Mononuclear cell (primary cell): ENCODE measurements at regions not wholly inside any gene's neighbourhood (a gene's known extent, or its start where the extent isn't known, plus 50 kb on each side); places are given as distances from the start of the nearest gene placed in this dataset.
"Not testable (repeated sequence)": the region's sequence is repeated elsewhere in the genome, so short reads cannot be mapped to it uniquely, and the experiment has no call there.

Experiments
- H3K27me3 ChIP-seq: 2 replicates; pipeline ENCODE4 v1.6.0; 2011; ENCODE audit warnings: low read length, control low read depth; ENCODE audit not compliant: insufficient read depth
- H3K4me1 ChIP-seq: 2 replicates; pipeline ENCODE4 v1.5.1; 2011; ENCODE audit warnings: mild to moderate bottlenecking, low read length, control low read depth; ENCODE audit not compliant: insufficient read depth
- H3K4me3 ChIP-seq: 2 replicates; pipeline ENCODE4 v1.5.1; 2011; ENCODE audit warnings: mild to moderate bottlenecking, low read length, moderate library complexity
- H3K9me3 ChIP-seq: 2 replicates; pipeline ENCODE4 v1.5.1; 2011; ENCODE audit warnings: low read depth, mild to moderate bottlenecking, control low read depth, low read length

DNA sequence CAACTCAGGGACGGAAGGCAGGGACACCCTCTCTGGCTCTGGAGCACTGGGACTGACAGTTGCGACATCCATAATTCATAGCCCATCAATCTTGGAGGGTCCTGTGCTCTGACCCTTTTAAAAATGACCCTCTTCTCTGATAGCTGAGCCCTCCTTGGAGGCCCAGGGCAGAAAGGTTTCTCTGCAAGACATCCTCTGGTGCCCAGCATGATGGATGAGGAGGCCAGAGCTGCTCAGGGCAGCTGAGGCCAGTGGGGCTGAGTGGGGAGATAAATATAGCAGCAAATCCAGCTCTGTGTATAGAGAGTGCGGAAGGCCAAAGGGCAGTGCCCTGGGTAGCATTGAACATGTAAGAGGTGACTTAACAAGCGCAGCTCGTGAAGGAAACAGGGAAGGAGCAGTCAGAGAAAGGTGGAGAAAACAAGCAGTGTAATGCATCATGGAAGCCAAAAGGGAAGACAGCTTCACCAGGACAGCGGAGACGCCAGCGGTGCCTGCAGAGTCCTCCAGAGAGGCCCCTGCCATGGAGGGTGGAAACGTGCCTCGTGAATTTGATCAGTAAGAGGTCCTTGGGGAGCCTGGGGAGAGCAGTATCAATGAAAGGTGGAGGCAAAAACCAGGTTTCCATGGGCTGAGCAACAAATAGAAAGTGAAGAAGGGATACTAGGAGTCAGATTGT lies 50.4 kb upstream of the FMOD start:
- peaks cover 25% of the 10 kb centered on the region for H3K4me1 ChIP-seq
- H3K4me3 ChIP-seq = no peak overlapping the region
- H3K27me3 ChIP-seq = peaks cover 17% of the 10 kb centered on the region
- no peaks in the 10 kb centered on the region for H3K9me3 ChIP-seq

DNA sequence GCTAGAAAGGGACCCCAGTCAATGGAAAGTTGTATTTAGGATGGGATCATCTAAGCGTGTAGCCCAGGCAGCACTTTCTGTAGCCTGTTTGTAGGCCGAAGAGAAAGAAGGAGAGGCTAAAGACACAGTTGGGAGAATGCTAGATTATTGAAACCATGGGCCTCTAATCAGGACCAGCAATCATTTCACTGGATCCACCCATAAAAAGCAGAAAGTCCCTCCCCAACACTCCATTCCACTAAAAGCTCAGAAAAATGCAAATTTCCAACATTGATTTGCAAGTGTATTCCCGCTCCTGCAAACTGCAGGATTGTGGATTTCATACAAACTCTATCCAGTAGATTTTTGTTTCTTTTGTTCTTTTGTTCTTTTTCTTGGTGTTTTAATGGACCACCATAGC lies 51.2 kb upstream of the FMOD start:
- peaks cover 25% of the 10 kb centered on the region for H3K4me1 ChIP-seq
- peaks cover 16% of the 10 kb centered on the region for H3K27me3 ChIP-seq
- H3K4me3 ChIP-seq = no peak overlapping the region
- H3K9me3 ChIP-seq = no peaks in the 10 kb centered on the region

DNA sequence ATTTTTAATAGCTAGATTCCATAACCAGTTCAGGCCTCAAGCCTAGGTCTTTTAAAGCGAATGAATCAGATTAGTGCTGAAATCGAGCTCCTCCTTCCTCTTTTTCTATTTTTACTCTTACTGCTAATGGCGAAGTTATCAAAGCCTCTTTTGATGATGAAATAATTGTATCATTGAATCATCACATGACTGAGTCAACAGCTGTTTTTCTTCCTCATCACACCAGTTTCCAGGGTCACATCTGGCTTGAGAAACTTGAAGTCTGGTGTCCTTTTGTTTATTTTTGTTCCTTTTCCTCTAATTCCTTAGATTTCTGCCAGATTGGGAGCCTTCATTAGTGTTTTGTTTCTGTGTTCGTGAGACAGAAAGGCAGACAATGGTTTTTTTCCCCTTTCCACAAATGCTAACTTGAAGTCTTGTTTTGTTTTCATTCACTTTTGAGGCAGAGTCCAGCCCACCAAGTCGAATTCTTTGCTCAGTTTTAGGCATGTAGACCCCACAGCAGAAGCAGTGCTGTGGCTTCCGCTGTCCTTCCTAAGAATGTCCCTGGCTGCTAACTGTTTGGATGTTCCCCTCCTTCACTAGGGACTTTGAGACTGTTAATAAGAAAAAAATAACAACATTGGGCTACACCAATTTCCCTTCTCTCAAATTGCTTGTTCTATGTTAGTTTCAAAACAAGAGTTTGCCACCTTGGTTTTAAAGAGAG lies 51.9 kb upstream of the FMOD start:
- no peak overlapping the region for H3K4me3 ChIP-seq
- peaks cover 10% of the 10 kb centered on the region for H3K27me3 ChIP-seq
- no peaks in the 10 kb centered on the region for H3K9me3 ChIP-seq
- H3K4me1 ChIP-seq = peaks cover 25% of the 10 kb centered on the region

DNA sequence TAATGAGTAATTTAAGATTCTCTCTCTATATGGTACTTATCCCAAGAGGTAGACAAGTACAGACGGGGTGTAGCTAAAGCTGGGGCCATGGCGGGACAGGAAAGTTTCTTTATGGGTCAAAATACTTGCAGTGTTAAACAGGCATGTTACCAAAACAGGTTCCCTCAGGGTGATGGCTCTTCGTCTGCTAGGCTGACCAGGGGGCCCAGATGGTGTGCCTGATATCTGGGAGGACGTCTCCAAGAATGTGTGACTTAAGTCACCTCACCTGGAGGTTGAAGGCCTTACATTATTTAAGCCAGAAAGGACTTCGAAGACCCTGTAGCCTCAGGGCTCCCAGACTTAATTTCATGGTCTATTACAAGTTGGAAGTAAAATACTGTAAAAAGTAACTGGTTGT lies 52.7 kb upstream of the FMOD start:
- peaks cover 2% of the 10 kb centered on the region for H3K27me3 ChIP-seq
- peaks cover 29% of the 10 kb centered on the region for H3K4me1 ChIP-seq
- H3K9me3 ChIP-seq = no peaks in the 10 kb centered on the region
- no peak overlapping the region for H3K4me3 ChIP-seq

DNA sequence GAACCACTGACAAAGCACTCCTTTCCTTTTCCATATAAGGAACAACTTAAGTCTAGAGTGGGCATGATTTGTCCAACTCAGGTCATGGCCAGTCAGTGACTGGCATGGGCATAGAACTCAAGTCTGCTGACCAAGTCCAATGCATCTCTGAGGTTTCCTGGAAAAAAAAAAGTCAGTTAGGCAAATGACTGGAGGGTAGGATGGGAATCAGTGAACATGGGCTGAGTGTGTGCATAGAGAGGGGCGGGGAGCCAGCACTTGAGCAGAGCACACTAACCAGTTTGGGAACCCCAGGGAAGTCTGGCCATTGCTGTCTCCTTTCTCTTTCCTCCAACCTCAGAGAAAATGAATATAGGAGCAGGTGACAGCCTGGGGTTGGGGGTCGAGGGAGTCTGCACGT lies 53.6 kb upstream of the FMOD start:
- H3K27me3 ChIP-seq = no peaks in the 10 kb centered on the region
- no peak overlapping the region for H3K4me3 ChIP-seq
- peaks cover 38% of the 10 kb centered on the region for H3K4me1 ChIP-seq
- no peaks in the 10 kb centered on the region for H3K9me3 ChIP-seq

DNA sequence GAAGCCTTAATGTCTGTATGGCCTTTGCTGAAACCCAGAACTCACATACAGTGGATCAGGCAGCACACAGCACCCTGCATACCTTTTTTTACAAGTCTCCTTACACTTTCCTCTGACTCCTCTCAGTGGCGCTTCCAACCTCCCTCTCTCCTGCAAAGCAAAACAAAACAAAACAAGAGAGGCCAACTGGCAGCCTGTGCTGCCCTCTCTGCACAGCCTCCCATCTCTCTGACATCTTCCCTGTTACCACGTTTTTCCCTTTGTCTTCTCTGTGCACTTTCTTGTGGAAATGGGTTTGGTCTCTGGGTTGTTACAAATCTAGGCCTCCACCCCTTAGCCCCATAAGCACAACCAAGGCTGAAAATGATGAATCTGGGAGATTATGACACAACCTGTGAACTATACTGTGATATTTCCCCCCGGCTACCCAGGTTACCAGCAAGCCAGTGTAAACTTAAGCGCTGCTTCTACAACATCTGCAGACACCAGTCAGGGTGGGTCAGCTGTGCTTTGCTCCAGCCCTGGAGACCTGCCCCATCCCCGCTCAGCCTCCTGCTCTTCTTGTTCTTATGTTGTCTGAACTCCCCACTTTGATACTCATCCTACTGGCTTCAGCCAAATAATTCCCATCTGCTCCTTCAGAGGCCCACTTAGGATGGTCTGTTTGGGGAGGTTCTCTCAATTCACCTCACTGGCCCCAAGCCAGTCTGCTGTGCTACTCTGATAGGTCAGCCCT lies 54.9 kb upstream of the FMOD start:
- Histone ChIP-seq H3K9me3 (no peaks in the 10 kb centered on the region), H3K27me3 (no peaks in the 10 kb centered on the region), H3K4me3 (no peak overlapping the region)

DNA sequence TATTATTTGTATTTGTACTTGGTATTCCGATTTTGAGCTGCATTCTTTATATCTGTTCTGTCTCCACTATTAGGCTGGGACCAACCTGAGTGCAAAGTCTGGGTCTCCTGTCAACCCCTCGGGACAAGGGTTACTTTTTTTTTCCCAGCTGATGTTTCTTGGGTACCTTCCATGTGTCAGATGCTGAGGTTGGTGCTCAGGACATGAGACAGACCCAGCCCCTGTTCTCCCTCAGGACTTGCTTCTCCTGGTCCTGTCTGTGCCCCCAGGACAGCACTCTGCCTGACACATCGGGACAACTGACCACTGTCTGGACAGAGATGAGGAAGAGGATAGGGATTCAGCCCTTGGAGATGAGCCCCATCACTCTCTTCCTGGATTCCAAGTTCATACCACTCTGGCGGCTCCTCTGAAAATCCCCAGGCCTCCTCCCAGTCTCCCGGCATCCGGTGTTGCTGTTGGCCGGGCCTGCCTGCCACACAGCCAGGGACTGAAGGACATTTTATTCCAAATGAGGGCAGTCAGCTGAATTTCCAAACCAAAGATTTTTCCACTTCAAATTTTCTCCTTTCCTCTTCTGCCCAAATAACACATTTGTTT lies 55.6 kb upstream of the FMOD start:
- no peaks in the 10 kb centered on the region for H3K27me3 ChIP-seq
- H3K4me1 ChIP-seq = peaks cover 53% of the 10 kb centered on the region
- H3K9me3 ChIP-seq = no peaks in the 10 kb centered on the region
- H3K4me3 ChIP-seq = no peak overlapping the region

More for the DNA sequence above, 54.9 kb upstream of the FMOD start:
- peaks cover 52% of the 10 kb centered on the region for H3K4me1 ChIP-seq

DNA sequence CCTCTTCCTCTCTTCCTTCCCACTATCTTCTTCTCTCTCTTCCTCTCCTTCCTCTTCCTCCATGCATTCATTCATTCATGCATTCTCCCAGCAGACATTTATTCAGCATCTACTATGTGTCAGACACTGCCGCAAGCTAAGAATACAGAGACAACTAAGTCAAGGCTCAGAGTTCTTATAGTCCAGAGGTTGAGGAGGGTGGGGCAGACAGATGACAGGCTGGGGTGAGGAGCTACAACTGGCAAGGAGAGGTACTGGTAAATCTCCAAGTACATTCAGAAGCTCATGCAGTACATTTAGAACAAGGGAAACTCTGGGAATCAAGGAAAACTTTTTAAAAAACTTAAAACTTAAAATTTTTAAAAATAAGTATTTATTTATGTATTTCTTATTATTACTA lies 56.4 kb upstream of the FMOD start:
- no peaks in the 10 kb centered on the region for H3K27me3 ChIP-seq

DNA sequence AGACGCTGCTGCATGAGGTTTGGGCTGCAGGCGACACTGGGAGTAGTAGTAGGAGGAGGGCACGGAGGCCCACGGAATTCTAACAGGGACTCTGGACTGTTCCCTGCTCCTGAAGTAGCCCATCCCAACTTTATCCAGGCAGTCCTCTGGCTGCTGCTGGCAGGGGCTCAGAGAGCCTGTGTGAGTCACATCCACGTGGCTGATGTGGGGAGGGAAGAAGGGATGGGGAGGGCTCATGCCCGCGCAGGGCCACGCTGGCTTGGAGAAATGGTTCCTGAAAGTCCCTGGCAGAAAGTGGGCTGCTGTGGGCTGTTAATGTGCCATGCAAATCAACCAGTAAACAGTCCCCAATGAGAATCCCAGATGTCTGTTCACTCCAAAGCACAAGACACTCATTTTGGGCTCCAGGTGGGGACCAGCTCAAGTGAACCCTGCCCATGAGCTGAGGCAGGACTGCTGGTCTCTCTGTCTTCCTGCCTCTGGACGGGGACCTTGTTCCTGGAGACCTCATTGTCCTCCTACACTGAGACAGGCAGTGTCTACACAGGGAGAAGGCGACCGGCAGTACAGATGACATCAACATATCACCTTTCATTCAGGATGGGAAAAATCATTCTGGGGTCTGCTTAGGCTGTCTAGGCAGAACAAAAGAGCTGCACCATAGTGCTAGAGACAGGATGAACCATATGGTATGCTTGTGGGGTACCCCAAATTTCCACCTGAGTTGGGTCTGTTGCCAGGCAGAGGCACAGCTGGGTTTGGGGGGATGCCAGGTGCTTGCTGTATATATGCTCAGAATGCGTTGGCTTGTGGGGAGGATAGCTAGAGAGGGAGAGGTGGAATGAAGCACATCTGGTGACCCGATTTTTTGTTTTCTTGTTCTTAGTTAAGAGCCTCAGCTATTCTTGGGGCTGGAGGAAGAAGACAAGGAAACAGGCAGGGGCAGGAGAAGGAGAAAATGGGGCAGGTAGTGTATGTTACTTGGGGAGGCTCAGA lies 57.9 kb upstream of the FMOD start:
- Histone ChIP-seq H3K9me3 (no peaks in the 10 kb centered on the region), H3K27me3 (no peaks in the 10 kb centered on the region), H3K4me3 (no peak overlapping the region), H3K4me1 (peaks cover 35% of the 10 kb centered on the region)

More for the DNA sequence above, 56.4 kb upstream of the FMOD start:
- H3K9me3 ChIP-seq = no peaks in the 10 kb centered on the region
- H3K4me3 ChIP-seq = no peak overlapping the region
- H3K4me1 ChIP-seq = peaks cover 47% of the 10 kb centered on the region

DNA sequence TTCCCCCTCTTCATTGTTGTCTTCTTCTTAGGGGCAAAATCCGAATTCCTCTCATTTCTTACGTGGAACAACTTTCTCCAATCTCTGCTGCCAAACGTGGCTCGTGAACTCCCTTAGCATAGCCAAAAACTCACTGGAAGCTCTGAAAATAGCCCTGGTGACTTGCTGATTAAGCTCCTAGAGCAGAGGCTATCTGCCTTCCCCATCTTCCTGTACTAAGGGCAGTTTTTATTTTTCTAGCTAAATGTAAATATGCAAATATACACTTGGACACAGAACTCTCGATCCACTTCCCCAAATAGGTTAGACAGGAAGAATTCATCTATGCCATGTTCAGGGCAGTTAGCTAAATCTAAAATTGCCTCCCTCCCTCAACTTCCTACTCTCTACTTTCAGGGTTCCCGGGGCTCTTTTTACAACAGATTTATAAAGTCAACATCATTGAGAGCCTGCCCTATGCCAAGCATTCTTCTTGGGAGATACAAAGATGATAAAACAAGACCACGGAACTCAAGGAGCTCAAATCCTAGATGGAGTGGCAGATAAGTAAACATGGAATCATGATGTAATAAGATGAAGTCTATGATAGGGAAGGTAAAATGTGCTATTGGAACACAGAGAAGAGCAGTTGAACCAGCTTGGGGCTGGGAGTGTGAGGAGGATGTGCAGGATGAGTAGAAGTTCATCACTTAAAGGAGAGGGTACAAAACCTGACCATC lies 59.4 kb upstream of the FMOD start:
- H3K4me3 ChIP-seq = no peak overlapping the region
- peaks cover 35% of the 10 kb centered on the region for H3K4me1 ChIP-seq
- no peaks in the 10 kb centered on the region for H3K27me3 ChIP-seq
- H3K9me3 ChIP-seq = no peaks in the 10 kb centered on the region

DNA sequence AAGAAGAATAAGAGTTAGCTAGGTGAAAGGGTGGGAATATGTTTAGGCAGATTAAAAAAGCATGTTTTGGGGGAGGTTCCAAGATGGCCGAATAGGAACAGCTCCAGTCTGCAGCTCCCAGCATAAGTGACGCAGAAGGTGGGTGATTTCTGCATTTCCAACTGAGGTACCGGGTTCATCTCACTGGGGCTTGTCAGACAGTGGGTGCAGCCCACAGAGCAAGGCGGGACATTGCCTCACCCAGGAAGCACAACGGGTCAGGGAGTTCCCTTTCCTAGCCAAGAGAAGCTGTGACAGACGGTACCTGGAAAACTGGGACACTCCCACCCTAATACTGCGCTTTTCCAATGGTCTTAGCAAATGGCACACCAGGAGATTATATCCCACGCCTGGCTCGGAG lies 60.5 kb upstream of the FMOD start:
- not testable (repeated sequence) for H3K9me3 ChIP-seq, H3K27me3 ChIP-seq, H3K4me3 ChIP-seq
- H3K4me1 ChIP-seq = peaks cover 35% of the 10 kb centered on the region

DNA sequence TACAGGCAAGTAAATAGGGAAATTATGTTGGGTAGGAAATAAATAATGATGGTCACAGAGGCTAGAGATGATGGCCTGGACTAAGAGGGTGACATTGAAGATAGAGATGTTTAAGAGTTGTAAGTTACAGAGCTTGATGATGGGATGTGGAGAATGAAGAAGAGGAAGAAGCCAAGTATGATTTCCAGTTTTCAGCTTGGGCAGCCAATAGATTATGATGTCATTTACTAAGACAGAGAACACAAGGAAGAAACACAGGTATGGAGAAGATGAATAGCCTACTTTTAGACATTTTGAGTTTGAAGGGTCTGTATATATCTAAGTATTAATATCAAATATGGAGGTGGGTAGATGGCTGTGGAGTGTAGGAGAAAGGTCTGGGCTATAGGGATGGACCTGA lies 56.0 kb upstream of the PRELP start:
- no peaks in the 10 kb centered on the region for H3K9me3 ChIP-seq

DNA sequence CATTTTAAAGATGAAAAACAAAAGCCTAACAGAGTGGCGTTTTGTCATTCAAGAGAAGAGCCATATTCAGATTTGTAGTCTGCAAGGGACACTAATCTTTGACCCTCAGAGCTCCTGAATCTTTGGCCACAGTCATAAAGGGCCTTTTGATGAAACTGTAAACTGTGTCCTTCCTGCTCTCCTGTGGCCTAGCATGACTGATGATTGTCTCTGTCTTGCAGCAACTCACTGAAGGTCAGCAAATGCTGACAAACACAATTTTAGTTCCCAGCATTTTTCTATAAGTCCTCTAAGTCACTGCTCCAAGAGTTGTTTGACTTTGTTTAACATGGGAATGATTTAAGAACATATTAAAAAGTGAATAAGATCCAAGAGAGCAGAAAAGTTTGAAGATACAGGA lies 55.3 kb upstream of the PRELP start:
- Histone ChIP-seq H3K9me3 (no peaks in the 10 kb centered on the region), H3K4me3 (no peak overlapping the region), H3K4me1 (no peaks in the 10 kb centered on the region), H3K27me3 (no peaks in the 10 kb centered on the region)

More for the DNA sequence above, 56.0 kb upstream of the PRELP start:
- Histone ChIP-seq H3K27me3 (no peaks in the 10 kb centered on the region), H3K4me1 (no peaks in the 10 kb centered on the region), H3K4me3 (no peak overlapping the region)

DNA sequence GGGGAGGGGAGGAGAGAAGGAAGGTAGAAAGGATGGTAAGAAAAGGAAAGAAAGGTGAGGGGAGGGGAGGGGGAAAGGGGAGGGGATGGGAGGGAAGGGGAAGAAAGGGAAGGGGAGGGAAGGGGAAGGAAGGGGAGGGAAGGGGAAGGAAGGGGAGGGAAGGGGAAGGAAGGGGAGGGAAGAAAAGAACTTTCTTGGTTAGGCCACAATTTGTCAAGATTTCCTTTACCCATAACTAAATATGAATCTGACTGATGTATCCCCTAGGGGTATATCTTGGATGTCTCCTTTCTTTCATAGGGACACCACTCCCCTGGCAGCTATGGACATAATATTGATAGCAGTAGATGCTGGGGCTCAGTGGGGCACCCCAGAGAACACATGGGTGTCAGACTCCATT lies 54.4 kb upstream of the PRELP start:
- Histone ChIP-seq H3K4me3 (no peak overlapping the region), H3K4me1 (peaks cover 6% of the 10 kb centered on the region), H3K27me3 (no peaks in the 10 kb centered on the region), H3K9me3 (no peaks in the 10 kb centered on the region)
